Mesothelial cell of epicardium (in vitro differentiated cells): ENCODE measurements at regions not wholly inside any gene's neighbourhood (a gene's known extent, or its start where the extent isn't known, plus 50 kb on each side); places are given as distances from the start of the nearest gene placed in this dataset.

Source experiments
- DNase-seq, 2 experiments: peaks; one replicate each; pipeline ENCODE4 v3.0.0; 2021; ENCODE audit warnings: low spot score in 2 of 2; ENCODE audit not compliant: unreplicated experiment in 2 of 2
- H3K27ac Mint-ChIP-seq: 2 replicates; pipeline ENCODE4 v1.8.0; 2021; ENCODE audit warnings: mixed read lengths
- H3K27me3 Mint-ChIP-seq: 2 replicates; pipeline ENCODE4 v1.8.0; 2021; ENCODE audit warnings: low read depth, mixed read lengths
- H3K36me3 Mint-ChIP-seq: 2 replicates; pipeline ENCODE4 v1.8.0; 2021; ENCODE audit warnings: mixed read lengths
- H3K4me1 Mint-ChIP-seq: 2 replicates; pipeline ENCODE4 v1.8.0; 2021; ENCODE audit warnings: mixed read lengths
- H3K4me3 Mint-ChIP-seq: 2 replicates; pipeline ENCODE4 v1.8.0; 2021; ENCODE audit warnings: mild to moderate bottlenecking, moderate library complexity, mixed read lengths
- H3K9me3 Mint-ChIP-seq: 2 replicates; pipeline ENCODE4 v1.8.0; 2021; ENCODE audit warnings: mixed read lengths
- CTCF ChIP-seq: fragments of 200-600 bp; sonication (generic); IDR thresholded peaks from one replicate; pipeline ENCODE4 v1.5.0; 2021; ENCODE audit warnings: antibody characterized with exemption; ENCODE audit not compliant: unreplicated experiment

- Mint-ChIP-seq H3K36me3 (no peaks in the 10 kb centered on the region), H3K9me3 (no peaks in the 10 kb centered on the region), H3K4me1 (peaks cover 5% of the 10 kb centered on the region), H3K27me3 (peaks cover 30% of the 10 kb centered on the region), H3K27ac (no peak overlapping the region), H3K4me3 (no peak overlapping the region)
- no peak for TF ChIP-seq CTCF
- peak in 1 of 2 experiments; percentile 7 for DNase-seq
Observed at GRCh38 chr10:128316121-128316726, 190.0 kb upstream of the MKI67 start.

GRCh38 chr10:128316925-128317324 is 190.7 kb upstream of the MKI67 start:
- H3K9me3 Mint-ChIP-seq: no peaks in the 10 kb centered on the region
- no peak overlapping the region for H3K4me3 Mint-ChIP-seq
- H3K27ac Mint-ChIP-seq: no peak overlapping the region
- no peaks in the 10 kb centered on the region for H3K36me3 Mint-ChIP-seq
- no peak for TF ChIP-seq CTCF
- peaks cover 5% of the 10 kb centered on the region for H3K4me1 Mint-ChIP-seq
- H3K27me3 Mint-ChIP-seq: peaks cover 31% of the 10 kb centered on the region
- DNase-seq: peak in 1 of 2 experiments; percentile 6

- no peak for TF ChIP-seq CTCF
- no peaks in the 10 kb centered on the region for H3K36me3 Mint-ChIP-seq
- no peaks in the 10 kb centered on the region for H3K9me3 Mint-ChIP-seq
- H3K4me3 Mint-ChIP-seq: no peak overlapping the region
- peaks cover 5% of the 10 kb centered on the region for H3K4me1 Mint-ChIP-seq
- peaks cover 37% of the 10 kb centered on the region for H3K27me3 Mint-ChIP-seq
- peak in 1 of 2 experiments; percentile 29 for DNase-seq
- peak overlapping the region; percentile 47 for H3K27ac Mint-ChIP-seq
Observed at GRCh38 chr10:128318366-128318765, 192.1 kb upstream of the MKI67 start.

GRCh38 chr10:128318913-128319312 is 192.7 kb upstream of the MKI67 start:
- peaks cover 41% of the 10 kb centered on the region for H3K27me3 Mint-ChIP-seq
- no peaks in the 10 kb centered on the region for H3K9me3 Mint-ChIP-seq
- TF ChIP-seq CTCF: no peak
- H3K4me3 Mint-ChIP-seq: no peak overlapping the region
- no peaks in the 10 kb centered on the region for H3K36me3 Mint-ChIP-seq
- peaks cover 5% of the 10 kb centered on the region for H3K4me1 Mint-ChIP-seq
- H3K27ac Mint-ChIP-seq: peak overlapping the region; percentile 69
- DNase-seq: peak in 1 of 2 experiments; percentile 13

GRCh38 chr10:128322106-128322505 is 195.9 kb upstream of the MKI67 start:
- H3K36me3 Mint-ChIP-seq: no peaks in the 10 kb centered on the region
- DNase-seq: peak in 1 of 2 experiments; percentile 11
- no peak overlapping the region for H3K27ac Mint-ChIP-seq
- H3K27me3 Mint-ChIP-seq: peaks cover 23% of the 10 kb centered on the region
- no peaks in the 10 kb centered on the region for H3K9me3 Mint-ChIP-seq
- H3K4me1 Mint-ChIP-seq: peaks cover 5% of the 10 kb centered on the region
- H3K4me3 Mint-ChIP-seq: no peak overlapping the region
- no peak for TF ChIP-seq CTCF
